Stimulated activated naive B cell treated with anti-CD40 and anti-IgM and Interleukin-4, amounts not matched to agents 10 μg/mL and 1 μg/mL and 100 μg/mL, for 72 hours (primary cell): ENCODE measurements at regions not wholly inside any gene's neighbourhood (a gene's known extent, or its start where the extent isn't known, plus 50 kb on each side); places are given as distances from the start of the nearest gene placed in this dataset.
"Not testable (repeated sequence)": the region's sequence is repeated elsewhere in the genome, so short reads cannot be mapped to it uniquely, and the experiment has no call there.

Experiments used
- ATAC-seq, 2 donors: fragments of 150-1000 bp; cut with Tn5 transposase; replicated peaks; 2 replicates each; pipeline ENCODE4 v1.10.0; 2021; ENCODE audit warnings: moderate library complexity in 1 of 2
- DNase-seq: peaks from one replicate; pipeline ENCODE4 v3.0.0; 2021
- H3K27ac Mint-ChIP-seq: one replicate; pipeline ENCODE4 v1.8.0; 2022; ENCODE audit warnings: mild to moderate bottlenecking, mixed read lengths
- H3K27me3 Mint-ChIP-seq, 2 donors: one replicate each; pipeline ENCODE4 v1.8.0; 2022; ENCODE audit warnings: mixed read lengths in 2 of 2
- H3K36me3 Mint-ChIP-seq, 2 donors: one replicate each; pipeline ENCODE4 v1.8.0; 2022; ENCODE audit warnings: mixed read lengths in 2 of 2, mild to moderate bottlenecking in 1 of 2
- H3K4me1 Mint-ChIP-seq, 2 donors: one replicate each; pipeline ENCODE4 v1.8.0; 2022; ENCODE audit warnings: mixed read lengths in 2 of 2, mild to moderate bottlenecking in 1 of 2
- H3K4me3 Mint-ChIP-seq, 2 donors: one replicate each; pipeline ENCODE4 v1.8.0; 2022; ENCODE audit warnings: mild to moderate bottlenecking in 2 of 2, mixed read lengths in 2 of 2, moderate library complexity in 1 of 2
- H3K9me3 Mint-ChIP-seq, 2 donors: one replicate each; pipeline ENCODE4 v1.8.0; 2022; ENCODE audit warnings: mixed read lengths in 2 of 2, mild to moderate bottlenecking in 1 of 2

GRCh38 chr1:65020774-65021173 lies 54.4 kb upstream of the JAK1 start:
- Mint-ChIP-seq H3K9me3 (no peaks in the 10 kb centered on the region), H3K4me1 (no peaks in the 10 kb centered on the region), H3K27ac (no peak overlapping the region), H3K27me3 (no peaks in the 10 kb centered on the region), H3K36me3 (no peaks in the 10 kb centered on the region), H3K4me3 (no peak overlapping the region)
- no peak for DNase-seq
- ATAC-seq: no peak

GRCh38 chr1:65021795-65022194 lies 55.4 kb upstream of the JAK1 start:
- no peak for ATAC-seq
- no peaks in the 10 kb centered on the region for H3K27me3 Mint-ChIP-seq
- DNase-seq: no peak
- no peaks in the 10 kb centered on the region for H3K36me3 Mint-ChIP-seq
- H3K9me3 Mint-ChIP-seq: no peaks in the 10 kb centered on the region
- no peak overlapping the region for H3K27ac Mint-ChIP-seq
- no peak overlapping the region for H3K4me3 Mint-ChIP-seq
- no peaks in the 10 kb centered on the region for H3K4me1 Mint-ChIP-seq

- no peaks in the 10 kb centered on the region for H3K36me3 Mint-ChIP-seq
- H3K4me3 Mint-ChIP-seq: no peak overlapping the region
- H3K27me3 Mint-ChIP-seq: no peaks in the 10 kb centered on the region
- H3K27ac Mint-ChIP-seq: no peak overlapping the region
- no peaks in the 10 kb centered on the region for H3K9me3 Mint-ChIP-seq
- DNase-seq: no peak
- peaks cover 0 to under 1% of the 10 kb centered on the region in 2 donors for H3K4me1 Mint-ChIP-seq
- no peak for ATAC-seq
These were observed 55.9 kb upstream of the JAK1 start for GRCh38 chr1:65022216-65022615.

DNA sequence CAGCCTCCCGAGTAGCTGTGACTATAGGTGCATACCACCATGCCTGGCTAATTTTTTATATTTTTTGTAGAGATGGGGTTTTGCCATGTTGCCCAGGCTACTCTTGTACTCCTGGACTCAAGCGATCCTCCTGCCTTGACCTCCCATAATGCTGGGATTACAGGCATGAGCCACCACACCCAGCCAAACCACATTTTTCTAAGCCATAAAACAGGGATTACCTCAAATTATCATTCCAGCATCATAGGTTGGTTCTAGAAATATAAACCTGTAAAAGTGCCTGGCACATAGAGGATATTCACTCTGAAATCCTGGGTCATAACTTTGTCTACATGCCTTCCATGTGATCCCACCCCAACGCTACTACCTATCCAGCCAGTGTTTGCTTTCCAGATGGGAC lies 59.4 kb upstream of the JAK1 start:
- peaks cover 3 to 9% of the 10 kb centered on the region in 2 donors for H3K36me3 Mint-ChIP-seq
- H3K4me1 Mint-ChIP-seq: peaks cover 0 to 2% of the 10 kb centered on the region in 2 donors
- DNase-seq (no peak), ATAC-seq (no peak)
- H3K27me3 Mint-ChIP-seq: no peaks in the 10 kb centered on the region
- no peak overlapping the region for H3K4me3 Mint-ChIP-seq
- H3K9me3 Mint-ChIP-seq: peaks cover 0 to 2% of the 10 kb centered on the region in 2 donors
- no peak overlapping the region for H3K27ac Mint-ChIP-seq

DNA sequence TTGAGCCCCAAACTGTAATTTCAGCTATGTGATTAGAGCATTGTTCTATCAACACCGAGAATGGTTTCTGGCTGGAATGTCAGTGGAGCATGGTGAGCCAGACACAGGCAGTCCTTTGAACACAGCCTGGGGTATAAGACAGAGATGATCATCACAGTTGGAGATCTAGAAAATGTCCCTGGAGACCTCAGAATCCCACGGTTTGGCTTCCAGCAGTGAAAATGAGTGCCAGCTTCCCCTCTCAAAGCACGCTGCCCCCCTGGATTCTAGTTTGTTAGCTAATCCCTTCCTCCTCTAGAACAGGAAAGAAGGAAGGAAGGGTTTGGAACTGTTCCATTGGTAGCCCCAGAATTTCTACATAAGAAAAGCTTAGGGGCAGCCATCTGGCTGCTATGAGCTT lies 59.9 kb upstream of the JAK1 start:
- no peak for DNase-seq
- ATAC-seq: no peak
- Mint-ChIP-seq H3K9me3 (peaks cover 0 to 2% of the 10 kb centered on the region in 2 donors), H3K27ac (no peak overlapping the region), H3K27me3 (no peaks in the 10 kb centered on the region), H3K36me3 (peaks cover 3 to 9% of the 10 kb centered on the region in 2 donors), H3K4me1 (peaks cover 0 to 2% of the 10 kb centered on the region in 2 donors), H3K4me3 (no peak overlapping the region)

- peaks cover 0 to 2% of the 10 kb centered on the region in 2 donors for H3K4me1 Mint-ChIP-seq
- H3K27me3 Mint-ChIP-seq: no peaks in the 10 kb centered on the region
- ATAC-seq (no peak), DNase-seq (no peak)
- H3K4me3 Mint-ChIP-seq: no peak overlapping the region
- peaks cover 3 to 9% of the 10 kb centered on the region in 2 donors for H3K36me3 Mint-ChIP-seq
- peaks cover 0 to 2% of the 10 kb centered on the region in 2 donors for H3K9me3 Mint-ChIP-seq
- no peak overlapping the region for H3K27ac Mint-ChIP-seq
These were observed 61.5 kb upstream of the JAK1 start for GRCh38 chr1:65027666-65028358.

- not testable (repeated sequence) for H3K4me3 Mint-ChIP-seq, H3K4me1 Mint-ChIP-seq, H3K9me3 Mint-ChIP-seq, ATAC-seq, H3K36me3 Mint-ChIP-seq, H3K27me3 Mint-ChIP-seq, H3K27ac Mint-ChIP-seq, DNase-seq
These were observed 63.1 kb upstream of the JAK1 start for GRCh38 chr1:65029434-65029833.

GRCh38 chr1:65034879-65035278 lies 68.5 kb upstream of the JAK1 start:
- not testable (repeated sequence) for H3K36me3 Mint-ChIP-seq, H3K4me3 Mint-ChIP-seq, DNase-seq, H3K9me3 Mint-ChIP-seq, H3K27me3 Mint-ChIP-seq, ATAC-seq, H3K27ac Mint-ChIP-seq, H3K4me1 Mint-ChIP-seq

DNA sequence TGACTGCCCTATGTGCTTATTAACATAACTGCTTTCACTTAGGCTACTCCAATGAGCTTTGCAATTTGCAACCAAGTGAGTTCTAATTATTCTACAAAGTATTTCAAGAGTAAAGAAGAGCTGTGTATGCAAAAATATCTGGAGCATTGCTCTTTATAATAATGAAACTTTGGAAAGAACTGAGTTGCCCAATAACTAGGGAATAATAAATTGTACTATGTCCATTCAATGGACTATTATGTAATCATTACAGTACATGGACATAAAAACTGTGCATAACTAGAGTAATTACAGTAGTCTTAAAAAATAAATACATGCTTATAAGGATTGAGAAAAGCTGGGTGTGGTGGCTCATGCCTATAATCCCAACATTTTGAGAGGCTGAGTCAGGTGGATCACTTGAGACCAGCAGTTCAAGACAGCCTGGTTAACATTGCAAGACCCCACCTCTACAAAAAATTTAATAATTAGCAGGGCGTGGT lies 70.3 kb upstream of the JAK1 start:
- no peaks in the 10 kb centered on the region for H3K9me3 Mint-ChIP-seq
- no peaks in the 10 kb centered on the region for H3K27me3 Mint-ChIP-seq
- H3K36me3 Mint-ChIP-seq: no peaks in the 10 kb centered on the region
- no peak overlapping the region for H3K27ac Mint-ChIP-seq
- no peak for DNase-seq
- H3K4me1 Mint-ChIP-seq: peaks cover 8 to 15% of the 10 kb centered on the region in 2 donors
- no peak for ATAC-seq
- H3K4me3 Mint-ChIP-seq: no peak overlapping the region

DNA sequence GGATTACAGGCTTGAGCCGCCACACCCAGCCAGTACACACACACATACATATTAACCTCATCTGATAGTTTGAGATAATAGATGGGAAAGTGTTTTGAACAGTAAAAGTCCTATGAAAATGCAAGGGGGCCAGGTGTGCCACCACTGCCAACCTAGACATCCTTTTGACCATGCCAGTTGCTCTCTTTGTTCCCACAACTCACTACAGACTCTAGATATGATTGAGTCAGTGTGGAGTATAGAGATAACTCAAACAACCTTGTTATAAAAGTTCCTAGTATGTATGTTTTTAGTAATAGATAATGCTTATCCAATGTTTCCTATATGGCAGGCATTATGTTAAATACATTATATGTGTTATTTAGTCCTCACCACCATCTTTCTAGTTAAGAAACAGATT lies 72.7 kb upstream of the JAK1 start:
- Mint-ChIP-seq H3K27ac (no peak overlapping the region), H3K27me3 (no peaks in the 10 kb centered on the region), H3K36me3 (no peaks in the 10 kb centered on the region), H3K4me1 (peaks cover 11 to 22% of the 10 kb centered on the region in 2 donors), H3K9me3 (no peaks in the 10 kb centered on the region), H3K4me3 (no peak overlapping the region)
- ATAC-seq (no peak), DNase-seq (no peak)

DNA sequence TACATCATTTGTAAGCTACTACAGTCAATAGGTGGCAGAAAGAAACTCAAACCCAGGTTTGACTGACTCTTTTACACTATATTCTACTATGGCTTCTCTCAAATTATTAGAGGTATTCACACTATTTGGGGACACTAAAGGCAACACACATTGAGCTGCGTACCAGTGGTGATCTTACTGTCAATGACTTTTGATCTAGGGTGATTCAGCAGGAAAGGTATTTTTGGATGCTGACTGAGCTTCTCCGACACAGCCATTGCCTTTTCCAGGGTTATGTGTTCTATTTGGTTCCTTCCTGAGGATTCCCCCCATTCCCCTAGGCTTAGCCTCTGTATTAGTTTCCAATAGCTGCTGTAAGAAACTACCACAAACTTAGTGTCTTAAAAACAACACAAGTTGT lies 73.2 kb upstream of the JAK1 start:
- H3K27me3 Mint-ChIP-seq: no peaks in the 10 kb centered on the region
- no peak overlapping the region for H3K27ac Mint-ChIP-seq
- ATAC-seq: no peak
- no peak overlapping the region for H3K4me3 Mint-ChIP-seq
- peaks cover 13 to 27% of the 10 kb centered on the region in 2 donors for H3K4me1 Mint-ChIP-seq
- H3K9me3 Mint-ChIP-seq: no peaks in the 10 kb centered on the region
- H3K36me3 Mint-ChIP-seq: no peaks in the 10 kb centered on the region
- DNase-seq: no peak

- ATAC-seq: no peak
- no peak overlapping the region for H3K4me3 Mint-ChIP-seq
- no peaks in the 10 kb centered on the region for H3K36me3 Mint-ChIP-seq
- no peaks in the 10 kb centered on the region for H3K9me3 Mint-ChIP-seq
- peaks cover 13 to 27% of the 10 kb centered on the region in 2 donors for H3K4me1 Mint-ChIP-seq
- no peaks in the 10 kb centered on the region for H3K27me3 Mint-ChIP-seq
- peak overlapping the region; percentile 51 for H3K27ac Mint-ChIP-seq
- DNase-seq: no peak
These were observed 76.1 kb upstream of the JAK1 start for GRCh38 chr1:65042467-65042866.

DNA sequence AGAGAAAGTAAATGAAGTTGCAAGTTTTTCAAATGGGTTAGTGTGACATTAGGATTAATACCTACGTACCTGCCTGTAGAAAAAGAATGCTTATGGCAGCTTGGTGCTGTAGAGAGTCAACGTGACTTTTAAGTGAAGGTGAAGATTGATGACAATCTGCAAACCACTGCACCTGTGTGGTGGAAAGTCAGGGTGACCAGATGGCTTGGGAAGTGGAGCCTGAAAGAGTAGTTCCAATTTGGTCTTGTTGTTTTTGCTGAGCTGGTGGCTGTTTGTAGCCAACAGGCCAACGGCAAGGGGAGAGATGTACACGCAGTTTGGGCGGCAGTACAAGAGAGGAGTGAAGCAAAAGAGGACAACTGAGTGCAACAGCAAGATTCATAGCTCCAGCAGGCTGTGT lies 78.1 kb upstream of the JAK1 start:
- no peak overlapping the region for H3K4me3 Mint-ChIP-seq
- ATAC-seq (no peak), DNase-seq (no peak)
- H3K4me1 Mint-ChIP-seq: peaks cover 15 to 27% of the 10 kb centered on the region in 2 donors
- no peaks in the 10 kb centered on the region for H3K27me3 Mint-ChIP-seq
- H3K9me3 Mint-ChIP-seq: no peaks in the 10 kb centered on the region
- peaks cover 0 to 2% of the 10 kb centered on the region in 2 donors for H3K36me3 Mint-ChIP-seq
- no peak overlapping the region for H3K27ac Mint-ChIP-seq

DNA sequence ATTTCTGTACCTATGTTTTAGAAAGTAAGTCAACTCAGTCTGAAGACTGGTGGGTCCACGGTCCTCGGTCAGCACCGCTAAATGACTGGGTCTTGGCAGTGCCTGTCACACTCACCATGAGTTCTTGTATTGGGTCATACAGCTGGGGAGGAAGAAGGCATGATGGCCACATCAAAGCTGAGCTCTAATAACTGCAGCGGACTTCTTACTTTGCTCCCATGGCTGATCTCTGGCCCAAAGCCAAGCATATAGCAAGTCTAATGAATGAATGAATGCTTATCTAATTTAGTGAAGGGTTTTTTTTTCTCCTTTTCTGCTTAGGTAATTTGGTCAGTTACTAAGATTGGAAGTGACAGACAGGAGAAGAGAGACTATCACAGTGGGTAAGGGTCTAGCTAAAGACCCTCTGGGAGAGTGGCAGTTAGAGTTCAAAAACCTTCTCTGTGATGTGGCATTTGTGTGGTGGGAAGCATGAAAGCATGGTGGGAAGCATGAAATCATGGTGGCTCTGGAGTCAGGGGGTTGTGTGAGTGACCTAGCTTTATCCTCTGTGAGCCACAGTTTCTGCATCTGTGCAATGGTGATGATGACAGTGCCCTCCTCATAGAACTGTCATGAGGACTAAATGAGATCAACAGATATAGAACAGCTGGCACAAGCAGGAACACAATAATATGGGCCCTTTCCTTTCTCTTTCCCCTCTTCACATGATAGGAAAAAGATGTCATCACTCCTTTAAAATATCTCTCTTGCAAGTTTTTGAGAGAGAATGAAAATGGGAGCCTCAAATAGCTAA lies 78.9 kb upstream of the JAK1 start:
- no peak overlapping the region for H3K4me3 Mint-ChIP-seq
- no peaks in the 10 kb centered on the region for H3K9me3 Mint-ChIP-seq
- ATAC-seq: no peak
- H3K27ac Mint-ChIP-seq: no peak overlapping the region
- peaks cover 0 to 4% of the 10 kb centered on the region in 2 donors for H3K36me3 Mint-ChIP-seq
- no peaks in the 10 kb centered on the region for H3K27me3 Mint-ChIP-seq
- H3K4me1 Mint-ChIP-seq: peaks cover 20 to 30% of the 10 kb centered on the region in 2 donors
- DNase-seq: no peak

DNA sequence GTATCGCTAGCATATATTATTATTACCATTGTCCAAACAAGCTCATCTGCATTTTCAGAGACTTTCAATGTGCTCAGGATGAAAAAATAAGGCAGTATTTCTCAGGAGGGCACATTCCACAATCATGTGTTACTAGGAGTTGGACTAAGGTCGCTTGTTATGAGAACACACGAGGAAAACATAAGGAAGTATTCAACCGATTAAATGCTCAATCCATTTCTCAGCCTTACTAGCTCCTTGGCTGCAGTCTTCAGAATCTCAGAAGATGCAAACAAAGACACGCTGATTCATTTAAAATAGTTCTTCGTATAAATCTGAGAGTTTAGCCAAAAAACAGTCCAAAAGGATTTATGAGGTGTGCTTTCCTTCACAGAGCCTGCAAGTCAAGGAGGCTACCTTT lies 82.0 kb upstream of the JAK1 start:
- Mint-ChIP-seq H3K36me3 (peaks cover 0 to 4% of the 10 kb centered on the region in 2 donors), H3K27me3 (no peaks in the 10 kb centered on the region), H3K4me1 (peaks cover 12 to 16% of the 10 kb centered on the region in 2 donors), H3K4me3 (no peak overlapping the region), H3K27ac (no peak overlapping the region), H3K9me3 (no peaks in the 10 kb centered on the region)
- ATAC-seq: no peak
- DNase-seq: no peak
